ENCODE measurements at regions not wholly inside any gene's neighbourhood (a gene's known extent, or its start where the extent isn't known, plus 50 kb on each side); places are given as distances from the start of the nearest gene placed in this dataset.

- WGBS: 95% methylated on average over 2 of the region's 2 CpGs
- no peaks in the 10 kb centered on the region for H3K4me1 ChIP-seq (ENCODE audit: control insufficient read depth in 2 of 2, insufficient read depth in 2 of 2, low read length in 2 of 2)
- H3K9me3 ChIP-seq (ENCODE audit: control insufficient read depth in 2 of 2, insufficient read depth in 1 of 2, low read length in 1 of 2): no peaks in the 10 kb centered on the region
- DNase-seq (ENCODE audit: low read depth in 6 of 9, low spot score in 9 of 9): no peak
- no peak overlapping the region for H3K27ac ChIP-seq (ENCODE audit: low read depth in 1 of 2, low read length in 1 of 2)
- H3K27me3 ChIP-seq (ENCODE audit: control insufficient read depth in 2 of 2, insufficient read depth in 1 of 2, low read length in 1 of 2): no peaks in the 10 kb centered on the region
- no peaks in the 10 kb centered on the region for H3K36me3 ChIP-seq (ENCODE audit: control insufficient read depth in 2 of 2, insufficient read depth in 2 of 2, low read length in 1 of 2)
- H3K4me3 ChIP-seq (ENCODE audit: low read length in 2 of 2): no peak overlapping the region
Observed at GRCh38 chr6:145295746-145296145, 439.6 kb downstream of the EPM2A start.

- Histone ChIP-seq H3K4me3 (ENCODE audit: low read length in 2 of 2) (no peak overlapping the region), H3K4me1 (ENCODE audit: control insufficient read depth in 2 of 2, insufficient read depth in 2 of 2, low read length in 2 of 2) (no peaks in the 10 kb centered on the region), H3K9me3 (ENCODE audit: control insufficient read depth in 2 of 2, insufficient read depth in 1 of 2, low read length in 1 of 2) (peaks cover 0 to 1% of the 10 kb centered on the region in 2 donors), H3K36me3 (ENCODE audit: control insufficient read depth in 2 of 2, insufficient read depth in 2 of 2, low read length in 1 of 2) (no peaks in the 10 kb centered on the region), H3K27me3 (ENCODE audit: control insufficient read depth in 2 of 2, insufficient read depth in 1 of 2, low read length in 1 of 2) (no peaks in the 10 kb centered on the region), H3K27ac (ENCODE audit: low read depth in 1 of 2, low read length in 1 of 2) (no peak overlapping the region)
- 97% methylated on average over 1 of the region's 1 CpG for WGBS
- DNase-seq (ENCODE audit: low read depth in 6 of 9, low spot score in 9 of 9): no peak
Observed at GRCh38 chr6:145305670-145306069, 429.6 kb downstream of the EPM2A start.

GRCh38 chr6:145306489-145306888, 428.8 kb downstream of the EPM2A start:
- WGBS: 92% methylated on average over 5 of the region's 5 CpGs
- no peak for DNase-seq (ENCODE audit: low read depth in 6 of 9, low spot score in 9 of 9)

DNA sequence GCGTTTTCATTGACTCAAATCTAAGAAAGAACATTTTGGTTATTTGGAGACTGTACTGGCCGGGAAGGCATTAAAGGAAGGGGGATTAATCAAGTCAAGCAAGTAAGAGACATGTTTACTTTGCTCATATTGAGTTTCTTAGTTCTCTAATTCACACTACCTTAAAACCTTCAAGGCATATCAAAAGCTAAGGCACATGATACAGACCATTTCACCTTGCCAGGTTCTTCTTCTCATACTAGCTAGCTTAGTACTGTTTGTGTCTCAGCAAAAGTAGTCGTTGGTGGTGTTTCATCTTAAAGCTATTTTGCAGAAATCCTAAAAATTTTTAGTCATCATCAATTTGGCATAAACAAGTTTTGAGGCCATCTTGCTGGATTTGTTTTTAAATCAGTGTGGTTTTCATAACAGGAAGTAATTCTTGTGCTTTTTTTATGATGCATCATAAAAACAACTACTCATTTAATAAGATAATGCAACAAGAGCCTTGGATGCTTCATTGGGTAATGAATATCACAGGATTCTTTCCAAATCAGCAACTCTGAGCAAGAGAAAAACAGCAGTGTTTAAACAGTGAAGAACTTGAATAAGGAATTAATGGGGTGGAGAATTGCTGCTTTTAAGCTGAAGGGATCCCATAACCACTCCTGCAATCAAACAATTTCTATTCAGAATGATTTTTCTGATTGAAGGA, 425.3 kb downstream of the EPM2A start:
- H3K27ac ChIP-seq (ENCODE audit: low read depth in 1 of 2, low read length in 1 of 2): no peak overlapping the region

More at GRCh38 chr6:145306489-145306888, 428.8 kb downstream of the EPM2A start:
- no peaks in the 10 kb centered on the region for H3K27me3 ChIP-seq (ENCODE audit: control insufficient read depth in 2 of 2, insufficient read depth in 1 of 2, low read length in 1 of 2)
- peaks cover 0 to 1% of the 10 kb centered on the region in 2 donors for H3K9me3 ChIP-seq (ENCODE audit: control insufficient read depth in 2 of 2, insufficient read depth in 1 of 2, low read length in 1 of 2)
- no peak overlapping the region for H3K4me3 ChIP-seq (ENCODE audit: low read length in 2 of 2)
- no peak overlapping the region for H3K27ac ChIP-seq (ENCODE audit: low read depth in 1 of 2, low read length in 1 of 2)
- no peaks in the 10 kb centered on the region for H3K36me3 ChIP-seq (ENCODE audit: control insufficient read depth in 2 of 2, insufficient read depth in 2 of 2, low read length in 1 of 2)
- no peaks in the 10 kb centered on the region for H3K4me1 ChIP-seq (ENCODE audit: control insufficient read depth in 2 of 2, insufficient read depth in 2 of 2, low read length in 2 of 2)

GRCh38 chr6:145312481-145312880, 422.8 kb downstream of the EPM2A start:
- H3K4me3 ChIP-seq (ENCODE audit: low read length in 2 of 2): no peak overlapping the region
- H3K4me1 ChIP-seq (ENCODE audit: control insufficient read depth in 2 of 2, insufficient read depth in 2 of 2, low read length in 2 of 2): no peaks in the 10 kb centered on the region
- H3K9me3 ChIP-seq (ENCODE audit: control insufficient read depth in 2 of 2, insufficient read depth in 1 of 2, low read length in 1 of 2): no peaks in the 10 kb centered on the region
- H3K27ac ChIP-seq (ENCODE audit: low read depth in 1 of 2, low read length in 1 of 2): no peak overlapping the region
- 95% methylated on average over 7 of the region's 7 CpGs for WGBS
- DNase-seq (ENCODE audit: low read depth in 6 of 9, low spot score in 9 of 9): no peak
- H3K27me3 ChIP-seq (ENCODE audit: control insufficient read depth in 2 of 2, insufficient read depth in 1 of 2, low read length in 1 of 2): no peaks in the 10 kb centered on the region
- no peaks in the 10 kb centered on the region for H3K36me3 ChIP-seq (ENCODE audit: control insufficient read depth in 2 of 2, insufficient read depth in 2 of 2, low read length in 1 of 2)

More for the DNA sequence above, 425.3 kb downstream of the EPM2A start:
- no peak for DNase-seq (ENCODE audit: low read depth in 6 of 9, low spot score in 9 of 9)
- Histone ChIP-seq H3K9me3 (ENCODE audit: control insufficient read depth in 2 of 2, insufficient read depth in 1 of 2, low read length in 1 of 2) (peaks cover 0 to 1% of the 10 kb centered on the region in 2 donors), H3K4me1 (ENCODE audit: control insufficient read depth in 2 of 2, insufficient read depth in 2 of 2, low read length in 2 of 2) (no peaks in the 10 kb centered on the region), H3K36me3 (ENCODE audit: control insufficient read depth in 2 of 2, insufficient read depth in 2 of 2, low read length in 1 of 2) (no peaks in the 10 kb centered on the region), H3K27me3 (ENCODE audit: control insufficient read depth in 2 of 2, insufficient read depth in 1 of 2, low read length in 1 of 2) (no peaks in the 10 kb centered on the region), H3K4me3 (ENCODE audit: low read length in 2 of 2) (no peak overlapping the region)
- 84% methylated on average over 3 of the region's 3 CpGs for WGBS

DNA sequence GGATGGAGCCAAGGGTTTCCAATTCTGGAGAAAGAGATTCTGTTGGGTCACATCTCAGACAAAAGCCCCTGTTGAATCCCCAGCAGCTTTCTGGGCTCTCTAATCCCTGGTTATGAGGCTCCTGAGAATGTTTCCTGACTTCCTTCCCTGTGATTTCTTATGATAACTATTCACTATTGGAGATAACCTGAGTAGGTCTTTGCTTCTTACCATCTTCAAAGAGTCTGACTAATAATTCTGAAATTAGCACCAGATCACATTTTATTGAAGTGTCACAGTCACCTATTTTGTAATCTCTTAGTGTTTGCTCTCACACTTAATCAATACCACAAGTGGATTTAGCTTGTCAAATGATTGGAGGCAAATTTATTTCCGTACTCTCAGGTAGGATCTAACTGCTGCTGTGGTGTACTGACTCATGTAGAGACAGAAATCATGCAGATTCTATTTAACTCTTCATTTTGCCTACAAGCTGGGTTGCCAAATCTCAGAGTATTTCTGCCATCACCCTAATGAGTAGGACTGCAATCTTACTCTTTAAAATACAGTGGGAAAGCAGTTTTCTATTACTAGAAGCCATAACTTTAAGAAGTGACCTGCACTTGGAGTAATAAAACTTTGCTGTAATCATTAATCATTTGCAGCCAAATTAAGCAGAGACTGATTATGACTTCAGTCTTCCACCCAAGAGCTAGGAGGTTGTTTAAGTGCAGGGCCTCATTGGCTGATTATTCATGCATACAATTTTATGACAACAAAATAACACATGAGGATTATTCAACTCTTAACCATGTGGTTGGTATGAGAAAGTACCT, 422.1 kb downstream of the EPM2A start:
- DNase-seq (ENCODE audit: low read depth in 6 of 9, low spot score in 9 of 9): no peak
- no peaks in the 10 kb centered on the region for H3K9me3 ChIP-seq (ENCODE audit: control insufficient read depth in 2 of 2, insufficient read depth in 1 of 2, low read length in 1 of 2)
- WGBS: 91% methylated on average over 1 of the region's 1 CpG
- no peak overlapping the region for H3K4me3 ChIP-seq (ENCODE audit: low read length in 2 of 2)
- no peaks in the 10 kb centered on the region for H3K36me3 ChIP-seq (ENCODE audit: control insufficient read depth in 2 of 2, insufficient read depth in 2 of 2, low read length in 1 of 2)
- H3K4me1 ChIP-seq (ENCODE audit: control insufficient read depth in 2 of 2, insufficient read depth in 2 of 2, low read length in 2 of 2): no peaks in the 10 kb centered on the region
- H3K27me3 ChIP-seq (ENCODE audit: control insufficient read depth in 2 of 2, insufficient read depth in 1 of 2, low read length in 1 of 2): no peaks in the 10 kb centered on the region
- no peak overlapping the region for H3K27ac ChIP-seq (ENCODE audit: low read depth in 1 of 2, low read length in 1 of 2)

GRCh38 chr6:145315982-145316600, 419.2 kb downstream of the EPM2A start:
- DNase-seq (ENCODE audit: low read depth in 6 of 9, low spot score in 9 of 9): no peak
- Histone ChIP-seq H3K36me3 (ENCODE audit: control insufficient read depth in 2 of 2, insufficient read depth in 2 of 2, low read length in 1 of 2) (no peaks in the 10 kb centered on the region), H3K27ac (ENCODE audit: low read depth in 1 of 2, low read length in 1 of 2) (no peak overlapping the region), H3K9me3 (ENCODE audit: control insufficient read depth in 2 of 2, insufficient read depth in 1 of 2, low read length in 1 of 2) (no peaks in the 10 kb centered on the region), H3K4me3 (ENCODE audit: low read length in 2 of 2) (no peak overlapping the region), H3K27me3 (ENCODE audit: control insufficient read depth in 2 of 2, insufficient read depth in 1 of 2, low read length in 1 of 2) (no peaks in the 10 kb centered on the region), H3K4me1 (ENCODE audit: control insufficient read depth in 2 of 2, insufficient read depth in 2 of 2, low read length in 2 of 2) (no peaks in the 10 kb centered on the region)
- 84% methylated on average over 3 of the region's 3 CpGs for WGBS

DNA sequence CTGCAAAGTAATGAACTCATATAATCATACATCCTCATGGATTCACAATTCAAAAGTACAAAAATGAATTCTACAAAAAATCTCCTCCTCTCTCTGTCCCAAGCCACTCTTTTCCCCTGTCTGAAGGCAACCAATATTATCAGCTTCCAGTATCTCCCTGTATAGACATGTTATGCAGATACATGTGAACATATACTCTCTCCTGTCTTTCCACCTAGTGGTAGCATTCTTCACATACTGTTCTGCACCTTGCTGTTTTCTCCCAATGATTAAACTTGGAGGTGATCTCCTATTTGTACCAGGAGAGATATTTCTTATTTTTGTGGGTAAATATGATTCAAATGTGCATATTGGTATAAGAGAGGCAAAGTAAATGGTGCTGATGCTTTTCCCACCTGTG, 416.4 kb downstream of the EPM2A start:
- no peaks in the 10 kb centered on the region for H3K4me1 ChIP-seq (ENCODE audit: control insufficient read depth in 2 of 2, insufficient read depth in 2 of 2, low read length in 2 of 2)
- H3K27me3 ChIP-seq (ENCODE audit: control insufficient read depth in 2 of 2, insufficient read depth in 1 of 2, low read length in 1 of 2): no peaks in the 10 kb centered on the region
- H3K9me3 ChIP-seq (ENCODE audit: control insufficient read depth in 2 of 2, insufficient read depth in 1 of 2, low read length in 1 of 2): no peaks in the 10 kb centered on the region
- DNase-seq (ENCODE audit: low read depth in 6 of 9, low spot score in 9 of 9): no peak
- no peaks in the 10 kb centered on the region for H3K36me3 ChIP-seq (ENCODE audit: control insufficient read depth in 2 of 2, insufficient read depth in 2 of 2, low read length in 1 of 2)
- H3K4me3 ChIP-seq (ENCODE audit: low read length in 2 of 2): no peak overlapping the region
- H3K27ac ChIP-seq (ENCODE audit: low read depth in 1 of 2, low read length in 1 of 2): no peak overlapping the region

DNA sequence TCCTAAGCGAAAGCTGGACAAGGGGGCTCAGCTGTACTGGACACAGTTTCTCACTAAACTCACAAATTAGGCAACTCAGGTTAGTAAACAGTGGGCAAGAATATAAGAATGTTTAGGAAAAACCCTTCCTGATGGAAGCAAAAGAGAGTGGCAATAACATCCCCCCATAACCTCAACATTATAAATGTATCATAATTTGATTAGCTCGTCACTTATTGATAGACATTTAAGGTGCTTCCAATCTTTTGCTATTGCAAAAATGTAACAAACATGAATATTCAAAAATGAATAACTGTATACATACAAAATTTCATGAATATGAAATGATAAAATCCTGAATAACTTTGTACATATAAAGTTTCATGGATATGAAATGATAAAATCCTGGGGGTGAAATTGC, 415.7 kb downstream of the EPM2A start:
- Histone ChIP-seq H3K36me3 (ENCODE audit: control insufficient read depth in 2 of 2, insufficient read depth in 2 of 2, low read length in 1 of 2) (no peaks in the 10 kb centered on the region), H3K27me3 (ENCODE audit: control insufficient read depth in 2 of 2, insufficient read depth in 1 of 2, low read length in 1 of 2) (no peaks in the 10 kb centered on the region), H3K4me1 (ENCODE audit: control insufficient read depth in 2 of 2, insufficient read depth in 2 of 2, low read length in 2 of 2) (no peaks in the 10 kb centered on the region), H3K9me3 (ENCODE audit: control insufficient read depth in 2 of 2, insufficient read depth in 1 of 2, low read length in 1 of 2) (no peaks in the 10 kb centered on the region), H3K27ac (ENCODE audit: low read depth in 1 of 2, low read length in 1 of 2) (no peak overlapping the region), H3K4me3 (ENCODE audit: low read length in 2 of 2) (no peak overlapping the region)
- WGBS: 94% methylated on average over 2 of the region's 2 CpGs
- DNase-seq (ENCODE audit: low read depth in 6 of 9, low spot score in 9 of 9): no peak
